HG03064 (cell line): ENCODE measurements at regions not wholly inside any gene's neighbourhood (a gene's known extent, or its start where the extent isn't known, plus 50 kb on each side); places are given as distances from the start of the nearest gene placed in this dataset.

Source experiments
- ATAC-seq: cut with Tn5 transposase; IDR thresholded peaks from one replicate; pipeline ENCODE4 v1.9.1; 2021; ENCODE audit warnings: low read depth; ENCODE audit not compliant: unreplicated experiment

DNA sequence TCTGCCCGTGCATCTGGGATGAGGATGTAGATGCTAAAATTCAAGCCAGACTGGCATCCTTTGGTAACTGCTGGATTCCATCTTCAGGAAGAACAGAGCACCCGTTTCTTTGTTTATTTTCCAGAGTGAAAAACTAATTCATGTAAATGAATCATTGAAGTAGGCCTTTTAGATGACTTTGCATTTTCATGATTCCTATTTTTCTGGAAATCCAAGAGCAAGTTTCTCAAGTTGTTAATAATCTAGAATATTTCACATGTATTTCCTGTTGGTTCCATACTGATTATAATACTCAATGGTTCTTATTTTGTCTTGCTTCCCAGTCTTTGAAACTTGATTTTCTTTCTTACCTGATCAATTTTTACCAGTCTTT lies 328.4 kb downstream of the LPIN1 start:
- no peak for ATAC-seq

DNA sequence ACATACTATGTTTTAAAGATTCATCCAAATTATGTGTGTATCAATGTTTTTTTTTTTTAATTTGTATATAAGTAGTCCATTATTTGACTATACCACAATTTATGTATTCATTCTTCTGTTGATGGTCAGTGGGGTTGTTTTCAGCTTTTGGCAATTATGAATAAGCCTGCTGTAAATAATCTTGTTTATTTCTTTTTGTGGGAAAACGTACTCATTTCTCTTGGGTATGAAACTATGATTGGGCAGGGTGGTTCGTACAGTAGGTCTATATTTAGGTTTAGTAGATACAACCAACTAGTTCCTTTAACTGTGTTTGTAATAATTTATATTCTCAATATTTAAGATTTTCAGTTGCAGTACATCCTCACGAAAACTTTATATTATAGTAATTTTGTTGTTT lies 329.2 kb downstream of the LPIN1 start:
- ATAC-seq, result no peak

GRCh38 chr2:12076810-12077209 lies 330.4 kb downstream of the LPIN1 start:
- no peak for ATAC-seq

GRCh38 chr2:12080360-12080759 lies 333.9 kb downstream of the LPIN1 start:
- no peak for ATAC-seq

GRCh38 chr2:12081481-12082210 lies 335.2 kb downstream of the LPIN1 start:
- no peak for ATAC-seq

- ATAC-seq, result no peak
These were observed 336.7 kb downstream of the LPIN1 start for GRCh38 chr2:12083081-12083581.

GRCh38 chr2:12083713-12084419 lies 337.4 kb downstream of the LPIN1 start:
- ATAC-seq, result no peak

DNA sequence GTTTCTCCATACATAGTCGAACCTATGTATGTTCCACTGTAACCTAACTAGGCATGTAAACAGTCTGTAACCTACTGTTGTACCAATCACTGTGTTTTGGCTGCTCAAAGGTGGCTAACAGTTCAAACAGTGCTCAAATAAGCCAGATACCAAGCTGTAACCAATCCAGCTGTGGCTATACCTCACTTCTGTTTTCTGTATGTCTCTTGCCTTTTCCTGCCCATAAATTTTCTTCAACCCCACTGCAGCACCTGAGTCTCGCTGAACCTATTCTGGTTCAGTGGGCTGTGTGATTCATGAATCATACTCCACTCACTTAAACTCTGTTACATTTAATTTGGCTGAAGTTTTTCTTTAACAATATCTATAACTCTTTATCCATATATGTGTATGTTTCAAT lies 340.7 kb downstream of the LPIN1 start:
- no peak for ATAC-seq

GRCh38 chr2:12087671-12088380 lies 341.4 kb downstream of the LPIN1 start:
- ATAC-seq, result no peak

GRCh38 chr2:12089001-12089400 lies 342.6 kb downstream of the LPIN1 start:
- no peak for ATAC-seq

- ATAC-seq, result no peak
These were observed 343.1 kb downstream of the LPIN1 start for GRCh38 chr2:12089496-12089895.

DNA sequence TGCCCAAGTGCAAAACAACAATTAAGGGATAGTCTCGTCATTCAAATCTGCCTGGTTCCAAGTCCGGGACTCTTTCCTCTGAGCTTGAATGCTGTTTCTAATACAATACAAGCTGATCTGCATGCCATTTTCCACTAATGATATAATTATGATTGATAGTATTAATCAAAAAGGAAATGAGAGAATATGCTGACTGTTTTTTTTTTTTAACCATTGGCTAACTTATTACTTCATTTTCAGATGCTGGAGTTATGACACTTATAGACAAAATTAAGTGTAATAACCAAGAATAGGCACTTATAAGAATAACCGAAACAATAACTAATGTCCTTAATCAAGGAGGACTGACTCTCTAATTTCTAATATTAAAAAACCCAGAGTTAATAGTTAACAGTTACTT lies 343.6 kb downstream of the LPIN1 start:
- ATAC-seq, result no peak

- no peak for ATAC-seq
These were observed 344.2 kb downstream of the LPIN1 start for GRCh38 chr2:12090590-12090989.

DNA sequence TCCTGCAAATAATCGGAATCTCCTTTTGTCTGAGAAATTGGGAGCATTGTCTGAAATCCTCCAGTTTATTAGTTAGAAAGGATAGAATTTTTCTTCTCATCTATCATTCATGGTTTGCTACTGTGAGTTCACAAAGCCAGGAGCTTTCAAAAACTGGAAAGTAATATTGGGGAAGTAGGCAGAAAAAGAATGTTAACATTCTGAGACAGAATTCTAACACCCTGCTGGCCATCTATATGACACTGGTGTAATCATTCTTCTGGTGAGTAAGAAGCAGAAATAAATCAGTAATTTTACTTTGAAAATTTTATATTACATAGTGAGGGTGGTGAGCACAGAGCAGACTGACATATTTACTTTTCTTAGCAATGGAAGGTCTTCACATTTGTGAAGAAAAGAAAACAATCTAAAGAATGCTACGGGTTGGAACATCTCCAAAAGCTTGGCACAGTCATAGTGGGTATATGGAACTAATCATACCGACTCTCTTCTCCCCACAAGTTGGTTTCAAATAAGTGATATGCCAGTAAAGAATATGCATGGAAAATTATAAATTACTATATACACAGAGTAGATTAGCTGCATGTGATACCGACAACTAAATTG lies 344.9 kb downstream of the LPIN1 start:
- no peak for ATAC-seq

- ATAC-seq, result no peak
These were observed 347.7 kb downstream of the LPIN1 start for GRCh38 chr2:12094134-12094533.

DNA sequence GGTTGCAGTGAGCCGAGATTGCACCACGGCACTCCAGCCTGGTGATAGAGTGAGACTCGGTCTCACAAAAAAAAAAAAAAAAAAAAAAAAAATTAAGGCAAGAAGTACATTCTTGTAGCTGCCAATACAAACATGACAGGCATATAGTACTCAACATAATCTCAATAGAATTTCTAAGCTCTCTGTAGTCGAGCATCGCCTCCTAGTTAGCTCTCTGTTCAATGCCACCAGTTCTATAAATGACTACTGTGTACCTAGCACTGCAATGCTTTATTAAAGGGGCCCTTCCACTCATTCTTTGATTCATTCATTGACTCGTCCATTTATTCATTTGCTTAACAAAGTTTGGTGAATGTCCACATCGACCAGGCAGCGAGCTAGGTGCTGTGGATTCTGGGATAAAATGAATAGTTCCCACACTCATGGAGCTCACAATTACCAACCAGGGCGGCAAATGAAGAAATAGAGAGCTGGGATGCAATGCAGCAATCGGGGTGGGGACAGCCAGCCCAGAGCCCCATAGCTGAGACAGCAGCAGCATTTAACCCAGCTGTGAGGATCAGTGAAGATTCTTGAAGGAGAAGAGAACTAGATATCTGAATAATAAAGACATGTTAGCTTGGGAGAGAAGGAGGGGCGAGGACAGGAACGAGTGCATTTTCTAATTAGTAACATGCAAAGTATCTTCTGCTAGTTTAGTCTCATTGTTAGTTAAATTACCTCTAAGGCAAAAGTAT lies 349.8 kb downstream of the LPIN1 start:
- ATAC-seq, result no peak

DNA sequence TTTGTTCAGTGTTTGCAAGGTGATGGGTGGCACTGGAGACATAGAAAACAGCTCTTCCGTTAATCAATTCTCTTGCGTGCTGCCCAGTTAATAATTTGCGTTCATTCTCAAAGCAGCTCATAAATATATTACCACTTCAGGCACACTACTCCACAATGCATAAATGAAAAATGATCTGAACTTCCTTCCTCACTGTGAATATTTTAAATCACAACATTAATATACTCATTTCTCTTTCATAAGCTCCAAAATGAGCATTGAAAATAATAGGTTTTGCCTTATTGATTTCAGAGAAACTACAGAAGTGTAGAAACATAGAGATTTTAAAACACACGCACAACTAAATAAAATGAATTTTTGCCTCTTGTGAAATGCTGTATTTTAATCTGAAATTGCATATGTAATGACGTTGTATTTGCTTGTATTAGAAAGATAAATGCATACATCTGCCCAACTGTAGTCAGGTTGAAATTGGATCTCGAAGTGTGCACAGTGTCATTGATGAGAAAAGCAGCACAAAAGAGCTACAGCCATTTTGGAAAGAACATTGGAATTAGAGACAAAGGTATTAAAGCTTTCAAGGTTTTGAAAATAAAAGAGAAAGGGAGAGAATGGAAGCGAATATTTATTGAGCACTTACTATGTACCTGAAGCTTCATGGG lies 350.5 kb downstream of the LPIN1 start:
- ATAC-seq, result no peak

DNA sequence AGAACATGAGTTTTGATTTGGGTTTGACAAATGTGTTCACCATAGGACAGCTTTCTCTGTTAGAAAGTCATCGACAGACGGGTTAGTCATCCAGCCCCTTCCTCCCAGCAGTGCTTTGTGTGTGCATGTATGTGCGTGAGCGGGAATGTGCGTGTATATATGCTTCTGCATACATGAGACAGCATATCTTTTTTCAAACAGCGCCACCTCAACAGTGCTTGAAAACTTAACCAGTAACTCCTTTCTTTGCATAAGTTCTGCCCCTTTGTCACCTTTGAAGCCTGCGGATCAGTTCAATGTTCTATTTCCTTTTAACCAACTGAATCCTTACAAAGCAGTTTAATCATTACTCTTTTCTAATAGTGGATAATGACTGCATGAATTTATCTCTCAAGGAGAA lies 351.4 kb downstream of the LPIN1 start:
- no peak for ATAC-seq

- no peak for ATAC-seq
These were observed 352.9 kb downstream of the LPIN1 start for GRCh38 chr2:12099374-12099773.

DNA sequence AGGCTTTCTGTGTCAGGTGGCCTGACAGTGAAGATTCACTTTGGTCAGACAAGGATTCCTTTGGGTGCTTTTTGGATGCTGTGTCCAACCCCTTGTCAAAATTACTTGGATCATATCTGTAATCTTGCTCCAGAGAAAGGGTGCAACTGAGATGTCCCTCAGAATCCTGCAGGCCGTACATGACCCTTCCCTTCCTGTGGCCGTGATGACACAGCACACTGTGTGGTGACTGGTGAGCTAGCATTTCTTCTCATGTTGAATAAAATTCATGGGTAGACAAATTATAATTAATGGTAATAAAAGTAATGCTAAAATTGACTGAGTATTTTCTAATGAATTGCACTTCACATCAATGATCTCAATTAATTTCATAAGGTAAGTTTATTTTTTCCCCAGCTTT lies 356.2 kb downstream of the LPIN1 start:
- no peak for ATAC-seq
